ENCODE measurements at regions not wholly inside any gene's neighbourhood (a gene's known extent, or its start where the extent isn't known, plus 50 kb on each side); places are given as distances from the start of the nearest gene placed in this dataset.

GRCh38 chr3:147886879-147887278 lies 477.7 kb downstream of the ZIC1 start:
- DNase-seq (ENCODE audit: low spot score in 2 of 2): no peak
- no peaks in the 10 kb centered on the region for H3K36me3 ChIP-seq
- H3K27ac ChIP-seq: no peak overlapping the region
- peaks cover 10 to 11% of the 10 kb centered on the region in 2 donors for H3K9me3 ChIP-seq
- no peaks in the 10 kb centered on the region for H3K4me1 ChIP-seq
- H3K27me3 ChIP-seq: no peaks in the 10 kb centered on the region
- TF ChIP-seq, protein P1, sequence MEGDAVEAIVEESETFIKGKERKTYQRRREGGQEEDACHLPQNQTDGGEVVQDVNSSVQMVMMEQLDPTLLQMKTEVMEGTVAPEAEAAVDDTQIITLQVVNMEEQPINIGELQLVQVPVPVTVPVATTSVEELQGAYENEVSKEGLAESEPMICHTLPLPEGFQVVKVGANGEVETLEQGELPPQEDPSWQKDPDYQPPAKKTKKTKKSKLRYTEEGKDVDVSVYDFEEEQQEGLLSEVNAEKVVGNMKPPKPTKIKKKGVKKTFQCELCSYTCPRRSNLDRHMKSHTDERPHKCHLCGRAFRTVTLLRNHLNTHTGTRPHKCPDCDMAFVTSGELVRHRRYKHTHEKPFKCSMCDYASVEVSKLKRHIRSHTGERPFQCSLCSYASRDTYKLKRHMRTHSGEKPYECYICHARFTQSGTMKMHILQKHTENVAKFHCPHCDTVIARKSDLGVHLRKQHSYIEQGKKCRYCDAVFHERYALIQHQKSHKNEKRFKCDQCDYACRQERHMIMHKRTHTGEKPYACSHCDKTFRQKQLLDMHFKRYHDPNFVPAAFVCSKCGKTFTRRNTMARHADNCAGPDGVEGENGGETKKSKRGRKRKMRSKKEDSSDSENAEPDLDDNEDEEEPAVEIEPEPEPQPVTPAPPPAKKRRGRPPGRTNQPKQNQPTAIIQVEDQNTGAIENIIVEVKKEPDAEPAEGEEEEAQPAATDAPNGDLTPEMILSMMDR (IDR thresholded peaks at IDR 0.05): no peak
- no peak overlapping the region for H3K4me3 ChIP-seq
- intact Hi-C loops (cut with DNase I): loop anchor here (10.0 kb wide), 1 partner anchor 1362 kb away; no protein-coding TSS in a partner anchor

DNA sequence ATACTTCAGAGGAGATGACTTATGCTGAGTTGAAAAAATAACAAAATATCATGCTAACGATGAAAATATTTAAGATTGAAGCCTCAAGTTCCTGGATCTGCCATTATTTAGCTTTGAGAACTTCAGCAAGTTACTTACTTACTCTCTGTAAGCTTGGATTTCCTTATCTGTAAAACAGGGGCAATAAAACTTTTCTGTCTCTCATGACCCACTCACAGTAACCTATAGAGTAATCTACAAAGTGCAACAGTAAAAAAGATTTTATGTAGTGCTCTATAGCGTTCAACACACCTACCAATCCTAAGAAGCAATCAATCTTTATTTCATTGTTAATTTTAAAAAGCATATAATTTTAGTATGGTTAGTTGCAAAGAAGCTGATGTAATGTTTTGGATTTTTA lies 478.6 kb downstream of the ZIC1 start:
- Histone ChIP-seq H3K4me1 (no peaks in the 10 kb centered on the region), H3K9me3 (peaks cover 3 to 4% of the 10 kb centered on the region in 2 donors), H3K36me3 (no peaks in the 10 kb centered on the region), H3K27me3 (no peaks in the 10 kb centered on the region), H3K27ac (no peak overlapping the region), H3K4me3 (no peak overlapping the region)
- DNase-seq (ENCODE audit: low spot score in 2 of 2): no peak
- intact Hi-C loops (cut with DNase I): loop anchor here (10.0 kb wide), 1 partner anchor 1363 kb away; no protein-coding TSS in a partner anchor
- TF ChIP-seq, protein P1 (IDR thresholded peaks at IDR 0.05): no peak

- intact Hi-C loops (cut with DNase I): no loop called here
- Histone ChIP-seq H3K27ac (no peak overlapping the region), H3K4me1 (no peaks in the 10 kb centered on the region), H3K27me3 (no peaks in the 10 kb centered on the region), H3K4me3 (no peak overlapping the region), H3K36me3 (no peaks in the 10 kb centered on the region), H3K9me3 (no peaks in the 10 kb centered on the region)
- no peak for DNase-seq (ENCODE audit: low spot score in 2 of 2)
- TF ChIP-seq, protein P1 (IDR thresholded peaks at IDR 0.05): no peak
These were observed 480.9 kb downstream of the ZIC1 start for GRCh38 chr3:147890114-147890513.

- Histone ChIP-seq H3K4me1 (no peaks in the 10 kb centered on the region), H3K4me3 (no peak overlapping the region), H3K9me3 (peaks cover 0 to under 1% of the 10 kb centered on the region in 2 donors), H3K27me3 (no peaks in the 10 kb centered on the region), H3K27ac (no peak overlapping the region), H3K36me3 (no peaks in the 10 kb centered on the region)
- no peak for DNase-seq (ENCODE audit: low spot score in 2 of 2)
- intact Hi-C loops (cut with DNase I): no loop called here
- TF ChIP-seq, protein P1 (IDR thresholded peaks at IDR 0.05): no peak
These were observed 486.3 kb downstream of the ZIC1 start for GRCh38 chr3:147895509-147895908.

- H3K27ac ChIP-seq: no peak overlapping the region
- intact Hi-C loops (cut with DNase I): no loop called here
These were observed 491.7 kb downstream of the ZIC1 start for GRCh38 chr3:147900851-147901250.

More at GRCh38 chr3:147900851-147901250, 491.7 kb downstream of the ZIC1 start:
- Histone ChIP-seq H3K27me3 (no peaks in the 10 kb centered on the region), H3K4me1 (no peaks in the 10 kb centered on the region), H3K9me3 (peaks cover 0 to 4% of the 10 kb centered on the region in 2 donors), H3K36me3 (no peaks in the 10 kb centered on the region), H3K4me3 (no peak overlapping the region)
- no peak for DNase-seq (ENCODE audit: low spot score in 2 of 2)
- TF ChIP-seq, protein P1 (IDR thresholded peaks at IDR 0.05): no peak

Measured in ascending aorta (tissue), 2 donors.